ENCODE measurements at regions not wholly inside any gene's neighbourhood (a gene's known extent, or its start where the extent isn't known, plus 50 kb on each side); places are given as distances from the start of the nearest gene placed in this dataset.

GRCh38 chr17:72388765-72389473, 268.1 kb downstream of the SOX9 start:
- no peak for DNase-seq (ENCODE audit: low read depth, low spot score)

GRCh38 chr17:72390675-72391508, 270.1 kb downstream of the SOX9 start:
- no peak for DNase-seq (ENCODE audit: low read depth, low spot score)

DNA sequence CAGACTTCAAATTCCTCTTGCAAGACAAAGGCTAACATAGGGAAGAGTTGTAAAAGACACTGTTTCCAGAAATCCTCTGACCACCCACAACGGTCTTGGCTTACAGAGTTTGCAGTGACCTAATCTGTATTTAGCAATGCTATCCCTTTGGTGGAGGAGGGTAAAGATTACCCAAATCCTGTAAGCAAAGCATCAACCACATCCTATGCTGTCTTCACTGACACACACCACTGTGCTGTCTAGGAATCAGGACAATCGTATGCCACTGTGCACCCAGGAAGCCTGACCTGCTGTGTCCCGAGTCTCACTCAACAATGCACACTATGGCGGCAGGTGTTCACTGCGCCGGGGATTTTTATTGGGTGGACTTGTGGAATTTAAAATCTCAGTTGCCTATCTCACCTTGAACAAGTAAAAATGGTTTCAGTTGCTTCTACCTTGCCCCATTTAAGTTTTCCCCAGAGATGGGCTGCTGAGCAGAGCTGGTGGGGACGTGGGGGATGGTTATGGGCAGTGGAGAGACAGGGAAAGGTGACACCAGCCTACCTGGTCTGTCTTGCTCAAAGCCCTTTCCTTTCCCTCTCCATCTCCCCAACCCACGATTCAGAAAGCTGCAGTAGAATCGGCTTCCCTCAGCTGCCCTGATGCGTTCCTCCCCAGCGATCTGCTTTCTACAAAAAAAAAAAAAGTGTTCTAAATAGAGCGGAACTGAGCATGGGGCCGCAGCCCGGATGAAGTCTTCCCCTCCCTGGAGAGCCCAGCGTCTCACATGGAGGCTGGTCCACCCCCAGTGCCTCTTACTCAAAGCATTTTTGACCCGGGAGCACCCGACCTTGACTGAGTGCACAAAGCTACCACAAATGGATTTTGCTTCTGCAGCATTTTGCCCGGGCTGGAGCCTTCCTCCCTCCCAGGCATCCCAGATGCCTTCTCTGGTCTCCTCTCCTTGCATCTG, 271.5 kb downstream of the SOX9 start:
- DNase-seq (ENCODE audit: low read depth, low spot score) = no peak

- DNase-seq (ENCODE audit: low read depth, low spot score) = no peak
Observed at GRCh38 chr17:72393553-72393952, 272.7 kb downstream of the SOX9 start.

- no peak for DNase-seq (ENCODE audit: low read depth, low spot score)
Observed at GRCh38 chr17:72394531-72394930, 273.7 kb downstream of the SOX9 start.

GRCh38 chr17:72396121-72396520, 275.3 kb downstream of the SOX9 start:
- DNase-seq (ENCODE audit: low read depth, low spot score) = no peak

DNA sequence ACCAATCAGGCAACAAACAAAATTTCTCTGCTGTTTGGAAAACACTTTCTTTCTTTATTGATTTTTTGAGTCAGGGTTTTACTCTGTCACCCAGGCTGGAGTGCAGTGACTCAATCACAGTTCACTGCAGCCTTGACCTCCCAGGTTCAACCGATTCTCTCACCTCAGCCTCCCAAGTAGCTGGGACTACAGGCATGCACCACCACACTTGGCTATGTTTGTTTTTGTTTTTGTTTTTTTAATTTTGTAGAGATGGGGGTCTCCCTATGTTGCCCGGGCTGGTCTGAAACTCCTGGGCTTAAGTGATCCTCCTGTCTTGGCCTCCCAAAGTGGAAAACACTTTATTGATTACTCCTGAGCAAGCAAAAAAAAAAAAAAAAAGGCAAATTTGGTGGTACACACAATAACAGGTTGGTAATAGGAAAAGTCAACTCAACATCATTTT, 276.4 kb downstream of the SOX9 start:
- DNase-seq (ENCODE audit: low read depth, low spot score) = no peak

DNA sequence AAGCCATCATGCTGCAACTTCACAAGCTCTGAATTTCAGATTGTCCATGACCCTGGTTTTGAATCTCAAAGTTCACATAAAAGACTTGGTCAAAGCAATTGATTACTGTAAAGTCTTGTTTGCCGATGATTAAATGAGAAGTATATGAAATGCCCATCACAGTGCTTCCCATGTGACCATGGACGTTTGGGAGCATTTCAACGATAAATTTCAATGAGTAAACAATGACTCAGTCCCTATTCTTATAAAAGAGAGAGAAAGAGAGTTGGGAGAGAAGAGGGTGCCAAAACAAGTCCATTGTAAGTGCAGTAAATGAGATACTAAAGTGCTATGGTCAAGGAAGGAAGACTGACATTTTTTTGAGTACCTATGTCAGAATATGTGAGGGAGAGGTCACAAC, 276.9 kb downstream of the SOX9 start:
- no peak for DNase-seq (ENCODE audit: low read depth, low spot score)

GRCh38 chr17:72399023-72399607, 278.3 kb downstream of the SOX9 start:
- DNase-seq (ENCODE audit: low read depth, low spot score) = no peak

GRCh38 chr17:72399608-72400487, 279.0 kb downstream of the SOX9 start:
- DNase-seq (ENCODE audit: low read depth, low spot score) = no peak

DNA sequence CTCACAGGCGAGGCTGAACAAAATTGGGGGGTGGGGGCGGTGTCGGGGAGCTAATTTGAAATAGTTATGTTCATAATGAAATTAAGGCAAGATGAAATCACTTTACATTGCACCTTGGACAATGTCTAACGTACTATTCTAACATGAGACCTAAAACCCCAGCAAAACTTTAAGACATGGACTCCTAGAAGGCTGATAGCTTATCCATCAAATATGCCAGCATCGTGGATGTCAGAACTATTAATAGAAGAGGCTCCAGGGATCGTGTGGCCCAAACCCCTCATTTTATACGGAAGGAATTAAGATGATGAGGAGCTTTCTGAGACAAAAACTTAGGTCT, 279.6 kb downstream of the SOX9 start:
- no peak for DNase-seq (ENCODE audit: low read depth, low spot score)

GRCh38 chr17:72400863-72401262, 280.0 kb downstream of the SOX9 start:
- no peak for DNase-seq (ENCODE audit: low read depth, low spot score)

DNA sequence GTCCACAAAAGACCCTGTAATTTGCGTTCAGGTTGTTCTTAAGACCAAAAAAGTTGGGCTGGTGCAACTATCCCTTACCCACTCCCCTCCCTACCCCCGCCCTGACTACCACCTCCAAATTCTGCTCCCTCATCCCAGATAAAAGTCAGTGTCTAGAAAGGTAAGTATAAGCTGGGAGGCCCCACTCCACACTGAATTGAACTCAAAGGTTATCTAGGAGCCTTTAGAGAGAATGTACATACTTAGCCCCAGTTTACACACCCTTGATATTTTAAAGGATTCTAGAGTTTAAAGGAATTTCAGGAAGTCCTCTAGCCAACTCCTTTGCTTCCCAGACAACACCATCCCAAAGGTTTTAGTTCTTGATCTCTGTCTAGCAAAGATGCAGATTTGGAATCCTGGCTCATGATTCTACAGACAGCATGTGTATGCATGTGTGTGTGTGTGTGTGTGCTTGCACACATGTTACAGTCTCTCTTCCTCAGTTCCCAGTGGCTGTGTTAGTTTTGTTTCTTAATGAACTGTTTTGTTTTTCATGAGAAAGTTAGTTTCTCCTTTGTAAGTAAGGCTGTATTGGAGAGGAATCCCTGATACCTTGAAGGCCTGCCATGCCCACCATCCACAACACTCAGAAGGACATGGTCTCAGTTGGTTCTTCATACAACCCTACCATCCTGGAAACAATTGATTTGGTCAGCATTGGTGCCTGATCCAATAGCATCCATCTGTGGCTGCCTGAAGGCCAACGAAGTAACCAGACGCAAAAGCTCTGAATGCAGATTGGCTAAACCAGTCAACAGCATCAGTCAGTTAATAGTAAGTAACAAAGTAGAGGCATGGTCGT, 281.3 kb downstream of the SOX9 start:
- no peak for DNase-seq (ENCODE audit: low read depth, low spot score)

- DNase-seq (ENCODE audit: low read depth, low spot score) = no peak
Observed at GRCh38 chr17:72402727-72403210, 281.9 kb downstream of the SOX9 start.

DNA sequence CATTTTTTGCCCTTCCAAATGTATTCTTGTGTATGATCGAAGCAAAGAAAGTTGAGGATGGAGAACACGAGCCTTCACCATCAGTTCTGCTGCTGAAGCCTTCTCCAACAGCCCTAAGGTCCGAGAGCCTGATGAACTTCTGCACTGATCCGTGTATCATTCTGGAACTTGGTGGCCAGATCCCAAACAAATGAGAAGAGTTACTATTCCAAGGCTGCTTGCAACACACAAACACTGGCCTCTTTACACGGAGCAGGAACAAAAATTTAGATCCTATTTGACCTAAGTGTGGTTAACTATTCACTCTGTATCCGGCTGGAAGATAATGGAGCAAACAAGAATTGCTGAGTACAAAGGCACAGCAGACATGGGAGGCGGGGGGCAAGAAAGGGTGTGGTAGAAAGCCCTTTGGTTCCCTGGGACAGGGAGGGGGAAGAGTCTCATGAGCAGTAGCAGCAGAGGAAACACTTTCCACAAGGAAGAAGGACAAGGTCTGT, 282.9 kb downstream of the SOX9 start:
- DNase-seq (ENCODE audit: low read depth, low spot score) = no peak

DNA sequence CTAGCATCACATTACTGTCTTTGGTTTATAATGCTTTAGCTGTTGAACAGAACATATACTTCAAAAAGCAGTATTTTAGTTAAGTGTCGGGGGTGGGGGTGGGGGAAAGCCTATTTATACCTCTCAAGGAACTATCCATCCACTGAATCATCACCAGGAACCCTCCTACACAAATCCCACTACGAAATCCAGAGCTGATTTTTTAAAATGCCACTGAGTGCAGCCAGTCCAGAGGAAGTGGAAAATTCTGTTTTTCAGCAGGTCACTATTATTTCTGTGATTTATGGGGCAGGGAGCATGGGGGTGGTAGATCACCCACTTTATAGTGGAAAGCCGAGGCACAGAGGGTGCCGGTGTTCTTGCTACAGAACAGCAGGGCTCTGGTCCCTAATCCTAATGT, 284.1 kb downstream of the SOX9 start:
- DNase-seq (ENCODE audit: low read depth, low spot score) = no peak

- no peak for DNase-seq (ENCODE audit: low read depth, low spot score)
Observed at GRCh38 chr17:72405662-72406230, 284.9 kb downstream of the SOX9 start.

DNA sequence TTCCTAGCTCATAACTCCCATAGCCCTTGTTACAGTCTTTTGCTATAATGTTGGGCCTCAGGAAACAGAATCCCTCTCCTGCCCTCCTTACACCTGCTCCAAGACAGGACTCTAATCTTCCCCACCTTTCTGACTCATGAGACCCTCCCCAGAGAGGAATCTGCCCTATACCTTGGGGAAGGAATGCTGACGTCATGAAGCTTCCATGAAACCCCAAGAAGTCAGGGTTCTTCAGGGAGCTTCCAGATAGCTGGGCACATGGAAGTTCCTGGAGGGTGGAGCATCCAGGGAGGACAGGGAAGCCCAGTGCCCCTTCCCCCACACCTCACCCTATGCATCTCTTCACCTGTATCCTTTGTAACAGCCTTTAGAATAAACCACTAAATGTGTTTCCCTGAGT, 285.7 kb downstream of the SOX9 start:
- no peak for DNase-seq (ENCODE audit: low read depth, low spot score)

- DNase-seq (ENCODE audit: low read depth, low spot score) = peak; percentile 56
Observed at GRCh38 chr17:72407336-72407909, 286.6 kb downstream of the SOX9 start.
